Stimulated activated CD4-positive, alpha-beta T cell treated with anti-CD3 and anti-CD28 coated beads, Interleukin-15, amount 100 ng/mL, for 1 hour (primary cell): ENCODE measurements at regions not wholly inside any gene's neighbourhood (a gene's known extent, or its start where the extent isn't known, plus 50 kb on each side); places are given as distances from the start of the nearest gene placed in this dataset.
"Not testable (repeated sequence)": the region's sequence is repeated elsewhere in the genome, so short reads cannot be mapped to it uniquely, and the experiment has no call there.

ENCODE experiments used
- DNase-seq, 2 donors: peaks; one replicate each; pipeline ENCODE4 v3.0.0-alpha.2; 2020; ENCODE audit warnings: low read depth in 1 of 2, low spot score in 1 of 2

GRCh38 chr19:28066161-28066560 is 1146.8 kb downstream of the UQCRFS1 start:
- DNase-seq = no peak

GRCh38 chr19:28065026-28065425 is 1147.9 kb downstream of the UQCRFS1 start:
- no peak for DNase-seq

GRCh38 chr19:28063702-28064101 is 1149.2 kb downstream of the UQCRFS1 start:
- no peak for DNase-seq

- DNase-seq = no peak
Observed at GRCh38 chr19:28061111-28061510, 1151.8 kb downstream of the UQCRFS1 start.

- not testable (repeated sequence) for DNase-seq
Observed at GRCh38 chr19:28057026-28057425, 1155.9 kb downstream of the UQCRFS1 start.

GRCh38 chr19:28051047-28051446 is 1161.9 kb downstream of the UQCRFS1 start:
- DNase-seq = no peak

GRCh38 chr19:28049875-28050274 is 1163.1 kb downstream of the UQCRFS1 start:
- no peak for DNase-seq

GRCh38 chr19:28046932-28047331 is 1166.0 kb downstream of the UQCRFS1 start:
- DNase-seq = no peak

GRCh38 chr19:28045621-28046020 is 1167.3 kb downstream of the UQCRFS1 start:
- DNase-seq = no peak

- no peak for DNase-seq
Observed at GRCh38 chr19:28044477-28044876, 1168.5 kb downstream of the UQCRFS1 start.

- DNase-seq = no peak
Observed at GRCh38 chr19:28042516-28042915, 1170.4 kb downstream of the UQCRFS1 start.

- no peak for DNase-seq
Observed at GRCh38 chr19:28039677-28040381, 1173.1 kb downstream of the UQCRFS1 start.

GRCh38 chr19:28037186-28037585 is 1175.8 kb downstream of the UQCRFS1 start:
- DNase-seq = no peak

GRCh38 chr19:28036486-28036885 is 1176.5 kb downstream of the UQCRFS1 start:
- no peak for DNase-seq

- DNase-seq = no peak
Observed at GRCh38 chr19:28034936-28035335, 1178.0 kb downstream of the UQCRFS1 start.

GRCh38 chr19:28028881-28029444 is 1184.0 kb downstream of the UQCRFS1 start:
- no peak for DNase-seq

GRCh38 chr19:28027116-28027515 is 1185.8 kb downstream of the UQCRFS1 start:
- DNase-seq = no peak

- no peak for DNase-seq
Observed at GRCh38 chr19:28026636-28027035, 1186.3 kb downstream of the UQCRFS1 start.

GRCh38 chr19:28024920-28025319 is 1188.0 kb downstream of the UQCRFS1 start:
- no peak for DNase-seq

- DNase-seq = no peak
Observed at GRCh38 chr19:28023064-28023463, 1189.9 kb downstream of the UQCRFS1 start.

GRCh38 chr19:28022506-28022905 is 1190.4 kb downstream of the UQCRFS1 start:
- DNase-seq = no peak

- no peak for DNase-seq
Observed at GRCh38 chr19:28021259-28022185, 1191.4 kb downstream of the UQCRFS1 start.
